CD14-positive monocyte (primary cell): ENCODE measurements at regions not wholly inside any gene's neighbourhood (a gene's known extent, or its start where the extent isn't known, plus 50 kb on each side); places are given as distances from the start of the nearest gene placed in this dataset.

ENCODE experiments used
- DNase-seq, 3 donors: peaks; one replicate each; pipeline ENCODE4 v3.0.0-alpha.2; 2011 to 2022
- H2AFZ ChIP-seq: 2 replicates; pipeline ENCODE4 v1.6.0; 2012; ENCODE audit warnings: mild to moderate bottlenecking, low read depth, low read length, inconsistent platforms; ENCODE audit not compliant: insufficient read depth, poor library complexity, severe bottlenecking
- H3K27ac ChIP-seq, 2 donors: 1 replicate in 1 of 2; 2 replicates in 1 of 2; pipeline ENCODE4 v1.5.1; 2012 to 2013; ENCODE audit warnings: low read length in 2 of 2, control low read depth in 1 of 2, inconsistent platforms in 1 of 2, low read depth in 1 of 2, mild to moderate bottlenecking in 1 of 2
- H3K27me3 ChIP-seq, 2 donors: one replicate each; pipeline versions ENCODE4 v1.6.0 to v1.6.1; 2011 to 2013; ENCODE audit warnings: low read length in 2 of 2; ENCODE audit not compliant: control insufficient read depth in 2 of 2, insufficient read depth in 2 of 2
- H3K36me3 ChIP-seq, 2 donors: replicated peaks in 1 of 2; 1 replicate in 1 of 2; 2 replicates in 1 of 2; pipeline versions ENCODE4 v1.5.1 to v1.6.1; 2012 to 2013; ENCODE audit warnings: low read length in 2 of 2, control low read depth in 1 of 2, inconsistent platforms in 1 of 2, mild to moderate bottlenecking in 1 of 2; ENCODE audit not compliant: insufficient read depth in 2 of 2, control insufficient read depth in 1 of 2
- H3K4me1 ChIP-seq, 2 donors: 1 replicate in 1 of 2; 2 replicates in 1 of 2; pipeline versions ENCODE4 v1.5.1 to v1.6.1; 2012 to 2013; ENCODE audit warnings: low read length in 2 of 2, control low read depth in 1 of 2, inconsistent platforms in 1 of 2, mild to moderate bottlenecking in 1 of 2, moderate library complexity in 1 of 2; ENCODE audit not compliant: insufficient read depth in 2 of 2, control insufficient read depth in 1 of 2
- H3K4me2 ChIP-seq: replicated peaks from 2 replicates; pipeline ENCODE3; 2012; ENCODE audit warnings: low read length, moderate library complexity, mild to moderate bottlenecking; ENCODE audit not compliant: poor library complexity, severe bottlenecking; ENCODE audit errors: extremely low read depth
- H3K4me3 ChIP-seq, 3 experiments: fragments of 200-600 bp in 1 of 3; sonication (generic) in 1 of 3; replicated peaks in 1 of 3; 1 replicate in 2 of 3; 2 replicates in 1 of 3; pipeline ENCODE4 v1.5.1; 2011 to 2013; ENCODE audit warnings: low read length in 3 of 3, mild to moderate bottlenecking in 3 of 3, control low read depth in 2 of 3, low read depth in 2 of 3, inconsistent platforms in 1 of 3, moderate library complexity in 1 of 3
- H3K79me2 ChIP-seq: 2 replicates; pipeline ENCODE4 v1.6.0; 2012; ENCODE audit warnings: mild to moderate bottlenecking, control low read depth, inconsistent platforms, low read length, moderate library complexity; ENCODE audit not compliant: insufficient read depth
- H3K9ac ChIP-seq: 2 replicates; pipeline ENCODE4 v1.6.0; 2017; ENCODE audit warnings: low read length, mild to moderate bottlenecking; ENCODE audit not compliant: insufficient read depth, poor library complexity, severe bottlenecking
- H3K9me3 ChIP-seq, 2 donors: replicated peaks in 1 of 2; 1 replicate in 1 of 2; 2 replicates in 1 of 2; pipeline versions ENCODE4 v1.5.1 to v1.6.1; 2012 to 2013; ENCODE audit warnings: low read length in 2 of 2, control low read depth in 1 of 2; ENCODE audit not compliant: control insufficient read depth in 1 of 2, insufficient read depth in 1 of 2
- H4K20me1 ChIP-seq: 2 replicates; pipeline ENCODE4 v1.6.0; 2012; ENCODE audit warnings: mild to moderate bottlenecking, low read length, control low read depth, moderate library complexity; ENCODE audit not compliant: insufficient read depth
- H3K27ac Mint-ChIP-seq, 7 donors: one replicate each; pipeline ENCODE4 v1.8.0; 2020; ENCODE audit warnings: mild to moderate bottlenecking in 7 of 7, mixed read lengths in 7 of 7, moderate library complexity in 6 of 7, inconsistent platforms in 2 of 7
- H3K27me3 Mint-ChIP-seq, 3 donors: one replicate each; pipeline ENCODE4 v1.8.0; 2021 to 2022; ENCODE audit warnings: low read depth in 3 of 3, mild to moderate bottlenecking in 3 of 3, mixed read lengths in 3 of 3, moderate library complexity in 3 of 3, inconsistent platforms in 1 of 3
- H3K36me3 Mint-ChIP-seq, 2 donors: one replicate each; pipeline ENCODE4 v1.8.0; 2020; ENCODE audit warnings: mixed read lengths in 2 of 2, inconsistent platforms in 1 of 2, mild to moderate bottlenecking in 1 of 2
- H3K4me1 Mint-ChIP-seq: one replicate; pipeline ENCODE4 v1.8.0; 2020; ENCODE audit warnings: mild to moderate bottlenecking, mixed read lengths
- H3K4me3 Mint-ChIP-seq, 2 donors: one replicate each; pipeline ENCODE4 v1.8.0; 2020; ENCODE audit warnings: mild to moderate bottlenecking in 2 of 2, mixed read lengths in 2 of 2, moderate library complexity in 1 of 2
- H3K9me3 Mint-ChIP-seq, 7 donors: one replicate each; pipeline ENCODE4 v1.8.0; 2020 to 2022; ENCODE audit warnings: mixed read lengths in 7 of 7, mild to moderate bottlenecking in 6 of 7, moderate library complexity in 6 of 7, inconsistent platforms in 2 of 7
- WGBS: methylation state at CpG from one replicate; pipeline ENCODE4 v1.1.5; 2013; ENCODE audit warnings: missing lambda C conversion rate; ENCODE audit not compliant: insufficient coverage; 5-methylcytosine and 5-hydroxymethylcytosine counted together
- intact Hi-C, 2 donors: fragments of 100-400 bp; cut with micrococcal nuclease; formaldehyde crosslinking; loops; one replicate each; pipeline versions ENCODE4 v1.15.0 to v1.15.1; 2023
- TF ChIP-seq, protein P1 (sequence below): fragments of 200-600 bp; IDR thresholded peaks from one replicate; pipeline ENCODE4 v1.8.0; 2022; ENCODE audit warnings: antibody characterized with exemption, mild to moderate bottlenecking

DNA sequence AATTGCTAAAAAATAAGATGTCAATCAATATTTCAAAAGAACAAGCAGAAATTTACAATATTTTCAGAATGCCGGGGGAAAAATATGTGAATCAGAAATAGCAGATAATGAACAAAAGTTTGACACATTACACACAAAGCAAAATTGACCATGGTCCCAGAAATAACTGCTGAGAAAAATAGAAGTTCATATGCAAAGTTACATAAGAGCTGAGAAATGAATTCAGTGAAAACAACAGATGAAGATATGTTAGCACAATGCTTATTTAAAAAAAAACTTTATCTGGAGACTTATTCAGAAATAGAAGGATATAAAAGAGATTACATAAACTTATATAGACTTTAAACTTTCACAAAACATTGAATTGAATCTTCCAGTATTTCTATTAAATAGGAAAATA, 1483.7 kb upstream of the ACO1 start:
- Histone ChIP-seq H4K20me1 (no peaks in the 10 kb centered on the region), H3K27ac (no peak overlapping the region), H3K79me2 (no peaks in the 10 kb centered on the region), H3K27me3 (no peaks in the 10 kb centered on the region), H3K36me3 (no peaks in the 10 kb centered on the region), H3K9me3 (no peaks in the 10 kb centered on the region), H3K4me3 (no peak overlapping the region), H3K4me1 (no peaks in the 10 kb centered on the region), H3K9ac (no peak overlapping the region), H2AFZ (no peak overlapping the region), H3K4me2 (no peak overlapping the region)
- H3K9me3 Mint-ChIP-seq: peaks cover 0 to 2% (median 0%) of the 10 kb centered on the region in 7 donors
- H3K4me1 Mint-ChIP-seq: no peaks in the 10 kb centered on the region
- no peaks in the 10 kb centered on the region for H3K36me3 Mint-ChIP-seq
- no peak overlapping the region for H3K27ac Mint-ChIP-seq
- WGBS: no CpG with 5 or more reads among the region's 1 CpG
- H3K27me3 Mint-ChIP-seq: peaks cover 0 to 3% (median 0%) of the 10 kb centered on the region in 3 donors
- TF ChIP-seq, protein P1, sequence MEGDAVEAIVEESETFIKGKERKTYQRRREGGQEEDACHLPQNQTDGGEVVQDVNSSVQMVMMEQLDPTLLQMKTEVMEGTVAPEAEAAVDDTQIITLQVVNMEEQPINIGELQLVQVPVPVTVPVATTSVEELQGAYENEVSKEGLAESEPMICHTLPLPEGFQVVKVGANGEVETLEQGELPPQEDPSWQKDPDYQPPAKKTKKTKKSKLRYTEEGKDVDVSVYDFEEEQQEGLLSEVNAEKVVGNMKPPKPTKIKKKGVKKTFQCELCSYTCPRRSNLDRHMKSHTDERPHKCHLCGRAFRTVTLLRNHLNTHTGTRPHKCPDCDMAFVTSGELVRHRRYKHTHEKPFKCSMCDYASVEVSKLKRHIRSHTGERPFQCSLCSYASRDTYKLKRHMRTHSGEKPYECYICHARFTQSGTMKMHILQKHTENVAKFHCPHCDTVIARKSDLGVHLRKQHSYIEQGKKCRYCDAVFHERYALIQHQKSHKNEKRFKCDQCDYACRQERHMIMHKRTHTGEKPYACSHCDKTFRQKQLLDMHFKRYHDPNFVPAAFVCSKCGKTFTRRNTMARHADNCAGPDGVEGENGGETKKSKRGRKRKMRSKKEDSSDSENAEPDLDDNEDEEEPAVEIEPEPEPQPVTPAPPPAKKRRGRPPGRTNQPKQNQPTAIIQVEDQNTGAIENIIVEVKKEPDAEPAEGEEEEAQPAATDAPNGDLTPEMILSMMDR: no peak
- intact Hi-C loops: no loop called here
- no peak for DNase-seq
- no peak overlapping the region for H3K4me3 Mint-ChIP-seq

- Mint-ChIP-seq H3K9me3 (peaks cover 0 to 5% (median 1%) of the 10 kb centered on the region in 7 donors), H3K4me3 (no peak overlapping the region), H3K36me3 (no peaks in the 10 kb centered on the region), H3K4me1 (no peaks in the 10 kb centered on the region), H3K27me3 (no peaks in the 10 kb centered on the region), H3K27ac (no peak overlapping the region)
- Histone ChIP-seq H3K9ac (no peak overlapping the region), H3K79me2 (no peaks in the 10 kb centered on the region), H3K27ac (no peak overlapping the region), H3K4me2 (no peak overlapping the region), H3K36me3 (no peaks in the 10 kb centered on the region), H3K4me1 (no peaks in the 10 kb centered on the region), H4K20me1 (no peaks in the 10 kb centered on the region), H3K4me3 (no peak overlapping the region), H2AFZ (no peak overlapping the region), H3K27me3 (no peaks in the 10 kb centered on the region), H3K9me3 (no peaks in the 10 kb centered on the region)
- no peak for DNase-seq
- TF ChIP-seq, protein P1: no peak
- WGBS: no CpG with 5 or more reads among the region's 3 CpGs
- intact Hi-C loops: no loop called here
These were observed 1471.1 kb upstream of the ACO1 start for GRCh38 chr9:30913331-30913730.
